ENCODE measurements at regions not wholly inside any gene's neighbourhood (a gene's known extent, or its start where the extent isn't known, plus 50 kb on each side); places are given as distances from the start of the nearest gene placed in this dataset.
A peak's percentile ranks its signal among the peaks of the same experiment; 100 is the strongest.
"Not testable (repeated sequence)": the region's sequence is repeated elsewhere in the genome, so short reads cannot be mapped to it uniquely, and the experiment has no call there.

GRCh38 chr4:137901114-137901513 lies 341.0 kb downstream of the SLC7A11 start:
- H3K27me3 ChIP-seq (ENCODE audit: insufficient read depth): no peaks in the 10 kb centered on the region
- ChIA-PET POLR2A (no interaction called here), CTCF (no interaction called here)
- TF ChIP-seq ELF1 (IDR thresholded peaks at IDR 0.05): no peak
- no peak for TF ChIP-seq RAD21 (IDR thresholded peaks at IDR 0.05; ENCODE audit: low read length)
- TF ChIP-seq, protein P1, sequence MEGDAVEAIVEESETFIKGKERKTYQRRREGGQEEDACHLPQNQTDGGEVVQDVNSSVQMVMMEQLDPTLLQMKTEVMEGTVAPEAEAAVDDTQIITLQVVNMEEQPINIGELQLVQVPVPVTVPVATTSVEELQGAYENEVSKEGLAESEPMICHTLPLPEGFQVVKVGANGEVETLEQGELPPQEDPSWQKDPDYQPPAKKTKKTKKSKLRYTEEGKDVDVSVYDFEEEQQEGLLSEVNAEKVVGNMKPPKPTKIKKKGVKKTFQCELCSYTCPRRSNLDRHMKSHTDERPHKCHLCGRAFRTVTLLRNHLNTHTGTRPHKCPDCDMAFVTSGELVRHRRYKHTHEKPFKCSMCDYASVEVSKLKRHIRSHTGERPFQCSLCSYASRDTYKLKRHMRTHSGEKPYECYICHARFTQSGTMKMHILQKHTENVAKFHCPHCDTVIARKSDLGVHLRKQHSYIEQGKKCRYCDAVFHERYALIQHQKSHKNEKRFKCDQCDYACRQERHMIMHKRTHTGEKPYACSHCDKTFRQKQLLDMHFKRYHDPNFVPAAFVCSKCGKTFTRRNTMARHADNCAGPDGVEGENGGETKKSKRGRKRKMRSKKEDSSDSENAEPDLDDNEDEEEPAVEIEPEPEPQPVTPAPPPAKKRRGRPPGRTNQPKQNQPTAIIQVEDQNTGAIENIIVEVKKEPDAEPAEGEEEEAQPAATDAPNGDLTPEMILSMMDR (IDR thresholded peaks at IDR 0.05): no peak
- no peak for TF ChIP-seq YY1 (IDR thresholded peaks at IDR 0.05; ENCODE audit: low read depth)
- TF ChIP-seq POLR2AphosphoS5 (IDR thresholded peaks at IDR 0.05; ENCODE audit: low read depth, low read length): no peak
- TF ChIP-seq RXRA (IDR thresholded peaks at IDR 0.05; ENCODE audit: borderline replicate concordance, low read depth): no peak
- no peak for TF ChIP-seq GATA2 (CRISPR knock-in tag; IDR thresholded peaks at IDR 0.05)
- TF ChIP-seq MEF2A (IDR thresholded peaks at IDR 0.05; ENCODE audit: borderline replicate concordance, low read depth): no peak
- TF ChIP-seq, protein P2, sequence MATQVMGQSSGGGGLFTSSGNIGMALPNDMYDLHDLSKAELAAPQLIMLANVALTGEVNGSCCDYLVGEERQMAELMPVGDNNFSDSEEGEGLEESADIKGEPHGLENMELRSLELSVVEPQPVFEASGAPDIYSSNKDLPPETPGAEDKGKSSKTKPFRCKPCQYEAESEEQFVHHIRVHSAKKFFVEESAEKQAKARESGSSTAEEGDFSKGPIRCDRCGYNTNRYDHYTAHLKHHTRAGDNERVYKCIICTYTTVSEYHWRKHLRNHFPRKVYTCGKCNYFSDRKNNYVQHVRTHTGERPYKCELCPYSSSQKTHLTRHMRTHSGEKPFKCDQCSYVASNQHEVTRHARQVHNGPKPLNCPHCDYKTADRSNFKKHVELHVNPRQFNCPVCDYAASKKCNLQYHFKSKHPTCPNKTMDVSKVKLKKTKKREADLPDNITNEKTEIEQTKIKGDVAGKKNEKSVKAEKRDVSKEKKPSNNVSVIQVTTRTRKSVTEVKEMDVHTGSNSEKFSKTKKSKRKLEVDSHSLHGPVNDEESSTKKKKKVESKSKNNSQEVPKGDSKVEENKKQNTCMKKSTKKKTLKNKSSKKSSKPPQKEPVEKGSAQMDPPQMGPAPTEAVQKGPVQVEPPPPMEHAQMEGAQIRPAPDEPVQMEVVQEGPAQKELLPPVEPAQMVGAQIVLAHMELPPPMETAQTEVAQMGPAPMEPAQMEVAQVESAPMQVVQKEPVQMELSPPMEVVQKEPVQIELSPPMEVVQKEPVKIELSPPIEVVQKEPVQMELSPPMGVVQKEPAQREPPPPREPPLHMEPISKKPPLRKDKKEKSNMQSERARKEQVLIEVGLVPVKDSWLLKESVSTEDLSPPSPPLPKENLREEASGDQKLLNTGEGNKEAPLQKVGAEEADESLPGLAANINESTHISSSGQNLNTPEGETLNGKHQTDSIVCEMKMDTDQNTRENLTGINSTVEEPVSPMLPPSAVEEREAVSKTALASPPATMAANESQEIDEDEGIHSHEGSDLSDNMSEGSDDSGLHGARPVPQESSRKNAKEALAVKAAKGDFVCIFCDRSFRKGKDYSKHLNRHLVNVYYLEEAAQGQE (IDR thresholded peaks at IDR 0.05; ENCODE audit: low read depth, low read length): no peak
- no peak for TF ChIP-seq TEAD4 (IDR thresholded peaks at IDR 0.05; ENCODE audit: borderline replicate concordance, insufficient read depth)
- TF ChIP-seq RCOR1 (IDR thresholded peaks at IDR 0.05; ENCODE audit: low read length): no peak
- no peak for TF ChIP-seq MAX (IDR thresholded peaks at IDR 0.05; ENCODE audit: low read depth)
- no peaks in the 10 kb centered on the region for H3K36me3 ChIP-seq (replicated peaks in 1 of 2; ENCODE audit: control insufficient read depth in 1 of 2, insufficient read depth in 2 of 2, low read length in 1 of 2)
- DNase-seq: no peak
- no peaks in the 10 kb centered on the region for H4K20me1 ChIP-seq (ENCODE audit: insufficient read depth)
- H3K9ac ChIP-seq: no peak overlapping the region
- 87% methylated on average over 1 of the region's 1 CpG for WGBS (ENCODE audit: low lambda C conversion rate)
- H2AFZ ChIP-seq (ENCODE audit: low read depth): no peak overlapping the region
- no peaks in the 10 kb centered on the region for H3F3A ChIP-seq (replicated peaks; ENCODE audit: insufficient read depth)
- no peaks in the 10 kb centered on the region for H3K79me2 ChIP-seq (ENCODE audit: insufficient read depth)
- H3K27ac ChIP-seq (ENCODE audit: low read depth in 2 of 2, low read length in 1 of 2): no peak overlapping the region
- no peak overlapping the region for H3K4me2 ChIP-seq
- H3K9me3 ChIP-seq: no peaks in the 10 kb centered on the region; the same call in 1 of the 2 replicates
- H3K4me3 ChIP-seq (ENCODE audit: low read depth in 2 of 2, low read length in 1 of 2): no peak overlapping the region
- H3K9me2 ChIP-seq: no peaks in the 10 kb centered on the region
- no peaks in the 10 kb centered on the region for H3K4me1 ChIP-seq (ENCODE audit: control insufficient read depth in 1 of 2, insufficient read depth in 2 of 2, low read depth in 1 of 2, low read length in 1 of 2)

GRCh38 chr4:137896221-137896737 lies 345.9 kb downstream of the SLC7A11 start:
- H2AFZ ChIP-seq (ENCODE audit: low read depth): no peak overlapping the region

GRCh38 chr4:137895515-137895914 lies 346.6 kb downstream of the SLC7A11 start:
- DNase-seq; POLR2A ChIA-PET; H3K27me3 ChIP-seq (ENCODE audit: insufficient read depth); H2AFZ ChIP-seq (ENCODE audit: low read depth); H3K4me3 ChIP-seq (ENCODE audit: low read depth in 2 of 2, low read length in 1 of 2); H3F3A ChIP-seq (replicated peaks; ENCODE audit: insufficient read depth); CTCF ChIA-PET; H3K27ac ChIP-seq (ENCODE audit: low read depth in 2 of 2, low read length in 1 of 2); H3K79me2 ChIP-seq (ENCODE audit: insufficient read depth); H3K9me2 ChIP-seq; H3K9ac ChIP-seq; H4K20me1 ChIP-seq (ENCODE audit: insufficient read depth); H3K9me3 ChIP-seq; H3K4me2 ChIP-seq; H3K36me3 ChIP-seq (replicated peaks in 1 of 2; ENCODE audit: control insufficient read depth in 1 of 2, insufficient read depth in 2 of 2, low read length in 1 of 2); H3K4me1 ChIP-seq (ENCODE audit: control insufficient read depth in 1 of 2, insufficient read depth in 2 of 2, low read depth in 1 of 2, low read length in 1 of 2): not testable (repeated sequence)
- WGBS (ENCODE audit: low lambda C conversion rate): 88% methylated on average over 1 of the region's 1 CpG

More at GRCh38 chr4:137896221-137896737, 345.9 kb downstream of the SLC7A11 start:
- TF ChIP-seq MXI1 (IDR thresholded peaks at IDR 0.05; ENCODE audit: low read depth, low read length) (no peak), JUND (IDR thresholded peaks at IDR 0.05) (peak; percentile 35; the same call in 1 of the 2 replicates), MEF2A (IDR thresholded peaks at IDR 0.05; ENCODE audit: borderline replicate concordance, low read depth) (no peak)
- no peaks in the 10 kb centered on the region for H4K20me1 ChIP-seq (ENCODE audit: insufficient read depth)
- no peaks in the 10 kb centered on the region for H3K4me1 ChIP-seq (ENCODE audit: control insufficient read depth in 1 of 2, insufficient read depth in 2 of 2, low read depth in 1 of 2, low read length in 1 of 2)
- H3K9me3 ChIP-seq: no peaks in the 10 kb centered on the region; the same call in 1 of the 2 replicates
- H3F3A ChIP-seq (replicated peaks; ENCODE audit: insufficient read depth): no peaks in the 10 kb centered on the region
- no peak overlapping the region for H3K27ac ChIP-seq (ENCODE audit: low read depth in 2 of 2, low read length in 1 of 2)
- H3K4me2 ChIP-seq: no peak overlapping the region
- no peaks in the 10 kb centered on the region for H3K9me2 ChIP-seq
- CTCF ChIA-PET: no interaction called here
- no peak for DNase-seq
- WGBS (ENCODE audit: low lambda C conversion rate): 69% methylated on average over 5 of the region's 5 CpGs
- H3K27me3 ChIP-seq (ENCODE audit: insufficient read depth): no peaks in the 10 kb centered on the region
- H3K79me2 ChIP-seq (ENCODE audit: insufficient read depth): no peaks in the 10 kb centered on the region
- H3K36me3 ChIP-seq (replicated peaks in 1 of 2; ENCODE audit: control insufficient read depth in 1 of 2, insufficient read depth in 2 of 2, low read length in 1 of 2): no peaks in the 10 kb centered on the region
- H3K9ac ChIP-seq: no peak overlapping the region
- H3K4me3 ChIP-seq (ENCODE audit: low read depth in 2 of 2, low read length in 1 of 2): no peak overlapping the region
- POLR2A ChIA-PET: no interaction called here
